LHCN-M2 (cell line): ENCODE measurements at regions not wholly inside any gene's neighbourhood (a gene's known extent, or its start where the extent isn't known, plus 50 kb on each side); places are given as distances from the start of the nearest gene placed in this dataset.
"Not testable (repeated sequence)": the region's sequence is repeated elsewhere in the genome, so short reads cannot be mapped to it uniquely, and the experiment has no call there.

Source experiments
- DNase-seq: peaks from one replicate; pipeline ENCODE4 v3.0.0-alpha.2; 2012; ENCODE audit warnings: low read depth

DNA sequence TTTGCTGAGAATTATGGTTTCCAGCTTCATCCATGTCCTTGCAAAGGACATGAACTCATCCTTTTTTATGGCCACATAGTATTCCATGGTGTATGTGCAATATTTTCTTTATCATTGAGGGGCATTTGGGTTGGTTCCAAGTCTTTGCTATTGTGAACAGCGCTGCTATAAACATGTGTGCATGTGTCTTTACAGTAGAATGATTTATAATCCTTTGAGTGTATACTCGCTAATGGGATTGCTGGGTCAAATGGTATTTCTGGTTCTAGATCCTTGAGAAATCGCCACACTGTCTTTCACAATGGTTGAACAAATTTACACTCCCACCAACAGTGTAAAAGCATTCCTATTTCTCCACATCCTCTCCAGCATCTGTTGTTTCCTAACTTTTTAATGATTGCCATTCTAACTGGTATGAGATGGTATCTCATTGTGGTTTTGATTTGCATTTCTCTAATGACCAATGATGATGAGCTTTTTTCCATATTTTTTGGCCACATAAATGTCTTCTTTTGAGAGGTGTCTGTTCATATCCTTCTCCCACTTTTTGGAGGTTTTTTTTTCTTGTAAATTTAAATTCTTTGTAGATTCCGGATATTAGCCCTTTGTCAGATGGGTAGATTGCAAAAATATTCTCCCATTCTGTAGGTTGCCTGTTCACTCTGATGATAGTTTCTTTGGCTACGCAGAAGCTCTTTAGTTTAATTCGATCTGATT, 180.1 kb downstream of the PLPPR4 start:
- not testable (repeated sequence) for DNase-seq

DNA sequence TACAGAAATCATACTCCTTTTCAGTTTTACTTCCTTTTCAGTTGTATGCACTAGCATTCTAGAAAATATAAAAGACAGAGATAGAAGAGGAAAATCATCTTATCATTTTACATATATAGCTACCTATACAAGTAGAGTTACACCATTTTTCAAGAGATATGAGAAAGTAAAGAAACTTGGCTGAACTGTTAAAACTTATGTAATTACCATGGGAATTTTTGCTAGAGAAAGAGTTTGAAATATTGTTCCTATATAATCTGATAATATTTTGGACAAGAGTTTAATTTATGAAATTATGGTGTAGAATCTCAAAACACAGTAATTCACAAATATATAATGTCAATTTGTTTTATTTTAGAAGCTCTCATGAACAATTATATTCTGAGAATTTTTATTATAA, 180.8 kb downstream of the PLPPR4 start:
- no peak for DNase-seq

DNA sequence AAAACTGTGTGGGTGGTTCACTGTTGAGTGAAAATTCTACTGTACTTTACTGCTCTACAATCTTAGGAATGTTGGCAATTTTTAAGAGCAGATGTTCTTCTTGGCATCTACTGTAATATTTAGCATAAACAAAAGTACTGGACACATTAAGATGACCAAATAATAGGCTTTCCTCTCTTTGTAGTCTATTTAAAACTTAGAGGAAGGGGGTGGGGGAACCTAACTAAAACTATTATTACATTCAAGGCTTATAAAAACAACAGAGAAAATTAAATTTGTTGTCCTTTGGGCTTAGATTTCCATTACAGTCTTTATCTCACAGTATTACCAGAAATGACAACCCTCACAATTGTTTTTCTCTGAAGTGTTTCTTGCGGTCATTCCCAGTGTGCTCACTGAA, 181.2 kb downstream of the PLPPR4 start:
- DNase-seq, result peak; percentile 66

DNA sequence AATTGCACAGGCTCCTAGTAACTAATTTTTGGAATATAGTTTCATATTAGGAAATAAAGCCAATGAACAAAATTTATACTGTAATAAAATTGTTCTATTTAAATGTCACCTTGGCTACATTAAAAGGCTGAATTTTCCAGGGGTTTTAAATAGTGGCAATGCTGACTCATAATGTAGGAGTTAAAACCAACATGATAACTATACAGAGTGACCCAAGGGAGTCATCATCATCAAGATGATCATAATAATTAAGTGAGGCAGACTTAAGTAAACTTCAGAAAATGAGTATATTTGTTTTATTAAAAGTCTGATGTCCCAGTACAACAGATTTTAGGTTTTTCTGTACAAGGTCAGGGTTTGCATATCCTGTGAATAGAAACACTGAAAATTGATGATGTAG, 183.4 kb downstream of the PLPPR4 start:
- DNase-seq, result peak; percentile 17

DNA sequence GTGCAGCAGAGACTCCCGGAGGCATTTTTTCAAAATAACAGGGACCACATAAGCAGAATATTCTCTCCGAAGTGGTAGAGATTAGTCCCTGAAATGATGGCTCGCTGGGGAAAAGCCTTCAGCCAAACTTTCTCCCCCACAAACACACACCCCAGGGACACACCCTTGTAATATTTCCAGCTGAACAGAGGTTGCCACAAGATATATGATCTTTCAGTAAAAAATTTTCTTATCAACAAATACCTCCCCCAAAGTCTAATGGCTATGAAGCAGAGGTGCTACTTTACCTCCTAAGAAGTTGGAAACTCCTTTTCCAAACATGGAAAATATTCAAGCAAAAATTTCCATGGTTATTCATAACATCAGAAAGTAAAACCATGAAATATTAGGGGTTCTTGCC, 190.2 kb upstream of the PALMD start:
- no peak for DNase-seq

DNA sequence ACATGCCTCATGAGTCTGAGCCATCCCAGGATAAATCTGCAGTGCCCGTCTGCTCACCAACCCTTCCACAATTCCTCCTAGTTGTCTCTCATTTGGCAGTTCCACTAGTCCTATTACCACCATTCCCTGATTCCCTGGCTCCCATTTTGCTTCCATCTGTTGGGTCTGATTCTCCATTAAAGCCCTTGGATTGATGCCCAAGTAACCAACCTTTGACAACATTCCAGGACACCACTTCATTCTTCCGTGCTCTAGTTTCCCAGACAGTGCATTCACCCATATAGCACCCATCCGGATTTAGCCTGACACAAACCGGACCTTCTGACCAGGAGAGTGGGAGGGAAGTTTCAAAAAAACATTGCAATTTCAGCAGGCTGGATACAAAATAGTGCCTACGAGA, 189.4 kb upstream of the PALMD start:
- DNase-seq, result peak; percentile 55

DNA sequence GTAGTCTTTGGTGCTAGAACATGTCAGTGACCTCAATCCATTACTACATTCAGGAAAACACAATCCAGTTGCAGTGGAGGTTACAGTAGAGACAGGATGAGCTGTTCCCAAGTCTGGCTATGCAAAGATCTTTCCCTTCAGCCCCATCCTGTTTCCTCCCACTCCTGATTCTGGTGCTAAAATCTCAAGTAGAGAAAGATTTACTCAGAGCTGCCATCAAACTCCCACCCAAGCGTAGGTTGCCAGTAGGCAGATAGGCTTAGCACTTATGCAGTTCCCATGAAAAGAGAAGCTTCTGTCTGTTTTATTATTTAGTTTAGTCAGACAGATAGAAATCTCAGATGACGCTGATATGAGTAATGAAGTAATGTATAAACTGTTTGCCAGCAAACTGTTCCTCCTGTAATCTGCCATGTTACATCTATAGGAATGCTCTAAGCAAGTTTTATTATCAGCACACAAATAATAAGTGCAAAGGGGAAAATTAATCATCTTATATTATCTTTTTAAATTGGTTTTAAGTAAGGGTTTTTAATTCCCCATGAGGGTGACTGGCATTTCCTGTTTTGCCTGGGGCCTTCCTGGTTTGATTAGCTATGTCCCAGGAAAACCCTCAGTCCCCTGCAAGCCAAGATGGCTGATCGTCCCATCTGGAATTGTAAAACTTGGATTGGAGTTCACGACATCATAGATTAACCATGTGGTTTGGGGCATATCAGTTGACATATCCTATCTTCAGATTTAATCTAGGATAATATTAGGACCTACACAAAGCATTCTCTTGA, 188.3 kb upstream of the PALMD start:
- peak; percentile 41 for DNase-seq

DNA sequence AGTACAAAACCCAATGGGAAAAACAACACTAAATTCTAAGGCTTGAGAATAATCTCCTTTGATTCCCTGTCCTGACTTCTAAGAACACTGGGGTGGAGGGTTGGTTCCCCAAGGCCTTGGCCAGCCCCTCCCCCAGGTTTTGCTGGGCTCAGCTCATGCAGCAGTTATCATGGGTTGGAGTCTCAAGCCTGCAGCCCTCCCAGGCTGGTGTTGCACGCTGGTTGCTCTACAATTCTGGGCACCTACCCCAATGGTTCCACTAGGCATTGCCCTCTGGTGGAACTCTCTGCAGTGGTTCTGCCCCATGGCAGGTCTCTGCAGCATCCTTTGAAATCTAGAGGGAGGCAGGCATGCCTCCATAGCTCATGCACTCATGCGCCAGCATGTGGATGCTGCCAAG, 184.4 kb upstream of the PALMD start:
- no peak for DNase-seq

DNA sequence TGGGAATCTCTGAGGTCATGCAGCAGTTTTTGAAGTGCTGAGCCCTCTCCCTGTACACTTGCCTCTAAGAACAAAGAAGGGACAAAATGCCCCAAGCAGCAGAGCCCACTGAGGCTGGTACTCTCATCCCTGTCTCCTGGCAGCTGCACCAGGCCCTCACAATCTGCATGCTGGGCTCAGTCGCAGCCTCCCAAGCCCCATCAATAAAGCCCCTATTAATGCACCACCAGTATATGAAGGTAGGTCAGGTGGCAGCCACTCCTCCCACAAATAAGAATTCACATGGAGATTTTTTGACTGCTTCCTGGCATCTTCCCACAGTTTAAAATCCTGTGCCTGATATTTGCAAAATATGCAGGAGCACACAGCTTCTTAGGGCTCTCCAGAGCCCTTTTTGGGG, 181.2 kb upstream of the PALMD start:
- DNase-seq, result no peak

DNA sequence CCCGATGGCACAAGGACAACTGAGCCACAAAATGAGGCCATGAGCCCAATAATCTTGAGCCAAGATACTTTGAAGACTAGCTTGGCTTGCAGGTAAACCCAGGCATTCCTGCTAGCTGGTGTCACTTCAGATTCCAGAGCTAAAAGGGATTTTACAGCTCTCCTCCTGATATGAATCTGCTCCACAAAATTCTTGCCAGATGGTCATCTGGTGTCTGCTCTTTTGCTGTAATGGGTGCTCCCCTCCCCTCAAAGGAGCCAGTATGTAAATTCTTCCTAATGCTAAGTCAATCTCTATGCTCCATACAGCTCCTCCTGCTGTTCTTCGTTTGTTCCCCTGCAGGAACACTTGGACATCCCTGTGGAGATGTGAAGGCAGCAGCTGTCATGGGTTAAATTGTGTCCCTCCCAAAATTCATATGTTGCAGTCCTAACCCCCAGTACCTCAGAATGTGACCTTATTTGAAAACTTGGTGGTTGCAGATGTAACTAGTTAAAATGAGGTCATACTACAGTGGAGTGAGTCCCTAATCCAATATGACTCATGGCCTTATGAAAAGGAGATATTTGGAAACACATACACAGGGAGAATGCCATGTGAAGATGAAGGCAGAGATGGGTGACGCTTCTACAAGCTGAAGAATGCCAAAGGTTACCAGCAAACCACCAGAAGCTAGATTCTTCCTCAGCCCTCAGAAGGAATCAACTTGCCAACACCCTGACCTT, 180.6 kb upstream of the PALMD start:
- peak; percentile 87 for DNase-seq

DNA sequence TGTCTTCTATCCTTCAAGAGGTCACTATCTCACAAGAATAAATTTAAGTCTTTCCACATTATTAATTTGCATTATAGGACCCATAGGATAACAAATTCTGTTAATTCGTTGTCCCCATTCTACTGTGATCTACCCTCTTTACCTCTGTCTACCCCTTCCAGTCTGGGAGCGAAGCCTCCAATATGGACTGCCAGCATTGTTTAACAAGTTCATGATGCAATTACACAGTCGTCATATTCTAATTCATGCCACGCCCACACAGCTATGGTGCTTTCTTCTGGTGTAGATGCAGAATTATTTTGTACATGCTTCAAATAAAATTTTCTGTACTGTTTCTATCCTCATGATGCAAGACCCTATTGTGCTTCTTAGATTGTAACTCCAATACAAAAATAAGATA, 178.3 kb upstream of the PALMD start:
- DNase-seq, result no peak

DNA sequence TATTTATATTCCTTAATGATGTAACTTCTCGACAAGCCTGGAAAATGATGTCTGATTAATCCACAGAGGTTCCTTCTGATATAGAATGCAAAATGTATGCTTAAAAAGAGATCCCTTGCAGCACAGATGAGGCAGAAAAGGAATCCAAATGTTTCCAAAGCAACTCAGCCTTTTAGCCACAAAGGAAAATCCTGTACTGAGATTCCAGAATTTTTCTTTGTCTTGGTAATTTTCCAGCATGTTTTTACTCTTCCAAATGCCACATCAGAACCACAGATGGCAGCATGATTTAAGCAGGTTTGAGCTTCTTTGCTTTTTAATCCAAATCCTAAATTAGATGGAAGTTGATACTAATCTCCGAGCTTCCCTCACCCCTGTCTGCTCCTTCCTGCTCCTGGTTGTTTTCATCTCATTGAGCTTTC, 176.4 kb upstream of the PALMD start:
- peak; percentile 28 for DNase-seq

DNA sequence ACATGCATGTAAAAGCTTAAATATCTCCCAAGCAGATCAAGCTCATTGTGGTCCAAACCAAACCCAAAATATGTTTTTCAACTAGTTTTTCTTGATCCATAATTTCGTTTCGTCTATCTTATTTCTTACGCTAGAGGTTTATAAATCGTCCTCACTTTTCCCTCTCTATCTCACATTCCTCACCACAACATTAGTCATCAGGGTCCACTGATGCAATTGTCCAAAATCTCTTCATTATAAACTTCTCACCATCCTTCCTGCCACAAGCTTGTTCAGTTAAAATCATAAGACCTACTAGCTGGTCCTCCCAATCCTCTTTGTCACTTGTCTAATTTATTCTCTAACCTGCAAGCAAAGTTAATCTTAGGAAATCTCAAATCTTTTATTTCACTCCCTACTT, 173.0 kb upstream of the PALMD start:
- no peak for DNase-seq

DNA sequence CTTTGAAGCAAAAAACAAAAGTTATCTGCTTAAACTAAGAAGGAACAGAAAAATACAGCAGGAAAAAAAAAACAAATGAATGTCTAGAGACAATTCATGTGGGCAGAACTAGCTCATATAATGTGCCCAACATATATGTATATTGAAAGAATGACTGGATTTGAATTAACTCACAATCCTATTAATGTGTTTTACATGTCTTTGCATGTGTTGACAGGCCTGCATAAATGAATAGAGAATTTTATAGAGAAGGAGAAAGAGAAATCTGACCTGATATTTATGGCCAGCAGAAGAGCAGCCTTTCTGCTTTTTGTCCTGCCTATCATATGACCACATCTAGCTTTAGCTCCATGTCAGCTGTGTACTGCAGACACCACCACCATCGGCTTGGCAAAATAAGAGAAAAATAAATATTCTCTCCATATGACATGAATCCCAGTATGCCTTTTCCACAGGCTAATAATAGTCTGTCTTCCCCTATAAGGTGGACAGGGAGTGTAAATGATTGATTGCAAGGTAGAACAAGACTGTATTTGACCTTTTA, 171.5 kb upstream of the PALMD start:
- no peak for DNase-seq

DNA sequence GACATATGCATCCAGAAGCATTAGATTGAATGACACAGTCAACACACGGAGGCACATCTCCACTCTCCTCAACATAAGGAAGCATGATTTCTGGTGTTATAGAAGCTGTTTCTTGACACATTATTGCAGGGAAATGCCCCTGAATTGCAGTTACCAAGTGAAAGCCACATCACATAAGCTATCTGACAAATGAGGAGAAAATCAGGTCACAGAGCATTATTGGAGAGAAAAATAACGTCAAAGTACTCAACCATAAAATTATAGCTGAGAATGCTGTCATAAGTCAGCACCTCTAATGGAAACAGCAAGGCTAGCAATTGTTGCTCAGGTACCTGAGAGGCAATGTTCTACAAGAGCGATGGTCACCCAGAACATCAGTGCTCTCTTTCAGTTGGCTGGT, 169.9 kb upstream of the PALMD start:
- DNase-seq, result no peak

DNA sequence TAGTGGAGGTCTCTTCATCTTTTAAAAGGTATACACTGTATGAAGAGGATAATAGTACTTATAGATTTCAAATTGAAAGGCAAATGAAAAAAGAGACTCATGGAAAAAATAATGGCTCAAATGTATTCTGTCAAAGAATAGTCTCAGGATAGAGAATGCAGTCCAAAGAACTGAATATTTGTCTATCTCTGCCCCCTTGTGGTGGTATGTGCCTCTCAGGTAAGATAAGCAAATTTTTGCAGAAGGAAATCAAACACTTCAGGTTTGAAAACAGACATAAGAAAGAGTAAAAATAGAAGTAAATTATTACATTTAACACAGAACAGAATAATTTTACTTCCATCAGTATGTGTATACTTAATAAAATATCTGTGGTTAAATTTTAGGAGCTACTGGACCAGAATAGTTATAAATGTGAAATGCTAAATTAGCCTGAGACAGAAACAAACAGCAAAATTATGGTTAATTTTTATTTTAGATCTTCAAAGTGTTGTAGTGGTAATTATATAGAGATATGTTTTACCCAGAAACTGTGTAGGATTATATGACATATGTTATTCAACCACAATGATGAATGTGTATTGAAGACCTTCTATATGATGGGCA, 164.4 kb upstream of the PALMD start:
- DNase-seq, result peak; percentile 61

DNA sequence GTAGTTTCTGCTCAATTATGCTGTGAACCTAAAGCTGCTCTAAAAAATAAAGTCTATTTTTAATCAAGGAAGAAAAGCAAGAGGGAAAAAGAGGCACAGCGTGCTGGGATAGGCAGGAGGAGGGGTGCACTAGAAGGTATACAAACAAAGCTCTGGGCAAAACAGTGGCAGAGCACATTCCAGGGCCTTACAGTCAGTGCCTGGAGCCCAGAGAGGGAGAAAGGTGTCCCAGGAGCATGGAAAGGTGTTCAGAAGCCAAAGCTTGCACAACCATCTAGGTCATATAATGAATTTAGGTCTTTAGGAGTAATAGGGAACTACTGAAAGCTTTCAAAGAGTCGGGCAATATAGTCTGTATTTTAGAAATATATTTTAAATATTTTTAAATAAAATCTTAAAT, 163.6 kb upstream of the PALMD start:
- DNase-seq, result no peak

DNA sequence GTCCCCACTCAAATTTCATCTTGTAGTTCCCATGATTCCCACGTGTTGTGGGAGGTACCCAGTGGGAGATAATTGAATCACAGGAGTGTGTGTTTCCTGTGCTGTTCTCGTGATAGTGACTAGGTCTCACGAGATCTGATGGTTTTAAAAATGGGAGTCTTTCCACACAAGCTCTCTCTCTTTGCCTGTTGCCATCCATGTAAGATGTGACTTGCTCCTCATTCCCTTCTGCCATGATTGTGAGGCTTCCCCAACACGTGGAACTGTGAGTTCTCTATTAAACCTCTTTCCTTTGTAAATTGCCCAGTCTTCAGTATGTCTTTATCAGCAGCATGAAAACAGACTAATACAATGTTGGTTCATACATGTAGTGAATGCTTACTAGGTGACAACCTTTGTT, 163.2 kb upstream of the PALMD start:
- DNase-seq, result no peak

DNA sequence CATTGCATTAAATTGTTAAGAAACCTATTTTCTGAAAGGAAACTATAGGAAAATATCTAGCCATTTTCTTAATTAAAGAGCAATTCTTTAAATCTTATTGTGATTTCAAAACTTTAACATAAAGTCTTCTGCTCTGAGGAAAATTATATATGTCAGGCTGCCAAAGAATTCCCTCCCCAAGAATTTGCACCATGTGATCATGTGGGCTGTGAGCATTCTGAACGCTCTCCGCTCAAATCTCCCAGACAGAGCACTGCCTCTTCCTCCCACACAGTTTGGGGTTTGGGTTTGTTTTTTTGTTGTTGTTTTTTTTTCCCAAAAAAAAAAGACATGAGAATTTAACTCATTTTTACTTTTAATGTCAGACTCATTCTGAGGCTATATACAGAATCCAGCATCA, 155.9 kb upstream of the PALMD start:
- no peak for DNase-seq

DNA sequence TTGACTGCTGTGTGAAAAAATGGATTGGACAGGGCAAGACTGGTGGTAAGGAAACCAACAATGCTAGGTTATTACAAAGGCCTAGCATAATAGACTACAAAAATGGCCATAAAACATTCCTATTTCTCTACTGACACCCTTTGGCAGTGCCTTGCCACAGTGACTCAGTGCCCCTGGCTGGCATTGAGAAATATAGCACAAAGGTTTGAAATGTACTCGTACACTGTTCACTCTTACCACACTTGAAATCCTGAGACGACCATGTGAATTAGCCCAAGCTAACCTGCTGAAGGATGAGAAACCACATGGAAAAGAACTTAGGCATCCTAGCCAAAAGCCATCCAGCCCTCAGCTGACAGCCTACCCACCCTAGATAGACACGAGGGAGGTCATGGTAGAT, 149.8 kb upstream of the PALMD start:
- peak; percentile 58 for DNase-seq

DNA sequence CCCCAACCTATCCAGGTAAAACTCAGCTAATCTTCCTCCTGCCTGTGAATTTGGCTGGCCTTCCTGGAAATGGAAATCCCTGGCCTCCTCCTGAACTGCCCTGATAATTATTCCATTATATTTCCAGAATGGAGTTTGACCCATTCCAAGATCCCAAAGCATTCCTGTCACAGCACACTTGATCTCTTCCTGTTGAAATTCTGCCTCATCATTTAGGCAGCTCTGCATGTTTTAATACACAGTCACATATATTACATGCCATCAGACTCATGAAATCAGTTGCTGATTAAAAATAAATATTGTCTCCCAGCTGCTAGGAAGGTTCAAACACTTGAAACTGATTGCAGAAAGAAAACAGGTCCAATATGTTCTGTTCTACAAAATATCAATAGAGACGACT, 148.2 kb upstream of the PALMD start:
- DNase-seq, result peak; percentile 22

DNA sequence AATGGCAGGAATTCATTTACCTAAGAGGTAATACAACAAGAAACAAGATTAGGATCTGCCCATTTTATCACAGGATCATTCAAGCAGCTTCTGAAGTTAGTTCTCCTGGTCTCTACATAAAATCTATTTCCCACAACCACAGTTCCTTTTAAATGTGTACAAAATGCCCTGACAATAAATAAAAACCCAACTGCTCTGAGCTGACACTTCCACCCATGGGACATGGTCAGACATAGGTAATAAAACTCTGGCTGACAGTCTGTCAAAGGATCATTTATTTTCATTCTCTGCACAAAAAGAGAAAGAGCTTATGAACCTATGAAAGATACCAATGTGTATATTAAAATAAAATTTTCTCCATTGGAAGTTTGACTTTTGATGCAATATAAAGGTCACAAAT, 145.4 kb upstream of the PALMD start:
- no peak for DNase-seq
